22Rv1 (cell line): ENCODE measurements at regions not wholly inside any gene's neighbourhood (a gene's known extent, or its start where the extent isn't known, plus 50 kb on each side); places are given as distances from the start of the nearest gene placed in this dataset.
A peak's percentile ranks its signal among the peaks of the same experiment; 100 is the strongest.

Experiments
- H3K27ac ChIP-seq: fragments of 450-650 bp; 2 replicates; pipeline ENCODE4 v1.5.1; 2017
- ZFX ChIP-seq: fragments of 450-650 bp; IDR thresholded peaks from 2 replicates; pipeline ENCODE4 v1.6.1; 2017; ENCODE audit warnings: antibody characterized with exemption, borderline replicate concordance
- TF ChIP-seq, protein P1 (sequence below): fragments of 450-650 bp; IDR thresholded peaks from 2 replicates; pipeline ENCODE4 v1.5.1; 2017; ENCODE audit warnings: mild to moderate bottlenecking

DNA sequence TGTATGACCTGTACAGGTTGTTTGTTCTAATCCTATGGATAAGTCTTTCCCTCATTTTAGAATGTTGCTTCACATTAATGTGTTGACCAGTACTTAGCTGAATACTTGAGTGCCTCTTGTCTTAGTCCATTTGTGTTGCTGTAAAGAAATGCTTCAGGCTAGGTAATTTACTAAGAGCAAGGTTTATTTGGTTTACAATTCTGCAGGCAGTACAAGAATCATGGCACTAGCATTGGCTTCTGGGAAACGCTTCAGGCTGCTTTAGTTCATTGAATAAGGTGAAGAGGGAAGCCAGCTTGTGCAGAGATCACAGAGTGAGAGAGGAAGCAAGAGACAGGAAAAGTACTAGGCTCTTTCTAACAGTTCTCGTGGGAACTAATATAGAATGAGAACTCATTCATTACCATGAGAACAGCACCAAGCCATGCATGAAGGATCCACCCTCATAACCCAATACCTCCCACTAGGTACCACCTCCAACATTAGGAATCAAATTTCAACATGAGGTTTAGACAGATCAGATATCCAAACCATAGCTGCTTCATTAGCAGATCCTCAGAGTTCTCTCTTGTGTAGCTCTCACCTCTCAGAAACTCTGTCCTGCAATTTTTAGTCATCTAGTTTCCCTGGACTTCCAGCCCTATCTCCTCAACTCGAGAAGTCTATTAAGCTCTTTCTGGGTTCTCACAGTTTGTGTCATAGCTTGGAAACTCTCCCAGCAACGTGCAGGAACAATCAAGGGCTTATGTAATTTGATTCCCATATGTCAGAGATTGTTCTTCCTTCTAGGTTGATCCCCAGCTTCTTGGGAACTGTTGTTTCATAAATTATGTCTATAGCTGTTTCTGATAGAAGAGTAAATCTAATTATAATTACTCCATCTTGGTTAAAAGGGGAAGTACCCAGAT lies 2082.3 kb upstream of the CELF4 start:
- TF ChIP-seq ZFX, result no peak
- TF ChIP-seq, protein P1, sequence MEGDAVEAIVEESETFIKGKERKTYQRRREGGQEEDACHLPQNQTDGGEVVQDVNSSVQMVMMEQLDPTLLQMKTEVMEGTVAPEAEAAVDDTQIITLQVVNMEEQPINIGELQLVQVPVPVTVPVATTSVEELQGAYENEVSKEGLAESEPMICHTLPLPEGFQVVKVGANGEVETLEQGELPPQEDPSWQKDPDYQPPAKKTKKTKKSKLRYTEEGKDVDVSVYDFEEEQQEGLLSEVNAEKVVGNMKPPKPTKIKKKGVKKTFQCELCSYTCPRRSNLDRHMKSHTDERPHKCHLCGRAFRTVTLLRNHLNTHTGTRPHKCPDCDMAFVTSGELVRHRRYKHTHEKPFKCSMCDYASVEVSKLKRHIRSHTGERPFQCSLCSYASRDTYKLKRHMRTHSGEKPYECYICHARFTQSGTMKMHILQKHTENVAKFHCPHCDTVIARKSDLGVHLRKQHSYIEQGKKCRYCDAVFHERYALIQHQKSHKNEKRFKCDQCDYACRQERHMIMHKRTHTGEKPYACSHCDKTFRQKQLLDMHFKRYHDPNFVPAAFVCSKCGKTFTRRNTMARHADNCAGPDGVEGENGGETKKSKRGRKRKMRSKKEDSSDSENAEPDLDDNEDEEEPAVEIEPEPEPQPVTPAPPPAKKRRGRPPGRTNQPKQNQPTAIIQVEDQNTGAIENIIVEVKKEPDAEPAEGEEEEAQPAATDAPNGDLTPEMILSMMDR, result no peak
- peak overlapping the region; percentile 68 for H3K27ac ChIP-seq

DNA sequence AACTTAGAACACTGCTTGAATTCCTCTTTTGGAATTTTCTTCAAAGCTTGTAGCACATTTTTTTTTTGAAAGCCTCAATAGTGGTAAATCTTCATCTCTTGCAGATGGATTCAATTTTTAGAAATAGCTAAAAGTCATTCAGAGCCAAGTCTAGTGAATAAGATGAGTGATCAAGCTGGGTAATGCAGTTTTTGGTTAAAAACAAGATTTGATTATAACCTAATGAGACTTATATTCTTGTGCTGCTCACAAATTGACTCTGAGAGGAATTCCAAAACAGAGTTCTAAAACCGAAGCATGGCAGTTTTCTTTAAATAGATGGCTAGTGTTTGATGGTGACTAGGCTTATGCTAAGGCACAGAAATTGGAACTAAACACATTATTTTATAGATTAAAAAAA lies 2072.6 kb upstream of the CELF4 start:
- TF ChIP-seq ZFX, result no peak
- TF ChIP-seq, protein P1, result no peak
- no peak overlapping the region for H3K27ac ChIP-seq

DNA sequence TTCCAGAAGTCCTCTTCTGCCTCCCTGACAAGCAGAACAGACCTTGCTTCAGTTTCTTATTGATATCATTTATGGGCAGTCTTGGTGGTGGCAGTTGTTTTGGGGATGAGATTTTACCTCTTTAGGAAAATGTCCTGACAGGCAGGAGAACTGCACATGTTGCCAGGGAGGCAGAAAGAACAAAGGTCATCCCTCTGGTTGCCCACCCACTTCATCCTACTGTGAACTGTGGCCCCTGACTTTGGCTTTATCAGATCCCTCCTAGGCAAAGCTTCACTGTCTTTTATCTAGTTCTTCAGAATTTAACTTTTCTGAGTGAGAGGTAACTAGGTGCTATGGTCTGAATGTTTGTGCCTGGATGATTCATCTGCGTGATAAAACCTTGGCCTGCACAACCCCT lies 2071.3 kb upstream of the CELF4 start:
- H3K27ac ChIP-seq, result no peak overlapping the region
- no peak for TF ChIP-seq ZFX
- TF ChIP-seq, protein P1, result no peak

DNA sequence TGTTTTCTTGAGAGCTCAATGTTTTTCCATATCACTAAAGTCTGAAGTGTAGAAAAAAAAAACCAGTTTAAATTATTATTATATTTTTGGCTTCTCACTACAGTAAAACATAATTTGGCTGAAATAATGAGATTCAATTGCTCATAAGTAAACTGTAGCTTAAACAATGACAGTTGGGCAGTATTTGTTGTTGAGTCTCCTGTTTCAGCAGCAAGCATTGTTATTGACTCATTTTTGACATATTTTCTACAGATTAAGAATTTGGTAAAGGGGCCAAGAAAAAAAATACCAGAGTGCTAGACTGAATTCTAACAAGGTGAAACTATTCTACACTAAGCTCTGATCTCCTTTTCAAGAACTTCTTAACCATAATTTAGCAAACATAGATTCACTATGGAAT lies 2070.4 kb upstream of the CELF4 start:
- no peak overlapping the region for H3K27ac ChIP-seq
- no peak for TF ChIP-seq ZFX

DNA sequence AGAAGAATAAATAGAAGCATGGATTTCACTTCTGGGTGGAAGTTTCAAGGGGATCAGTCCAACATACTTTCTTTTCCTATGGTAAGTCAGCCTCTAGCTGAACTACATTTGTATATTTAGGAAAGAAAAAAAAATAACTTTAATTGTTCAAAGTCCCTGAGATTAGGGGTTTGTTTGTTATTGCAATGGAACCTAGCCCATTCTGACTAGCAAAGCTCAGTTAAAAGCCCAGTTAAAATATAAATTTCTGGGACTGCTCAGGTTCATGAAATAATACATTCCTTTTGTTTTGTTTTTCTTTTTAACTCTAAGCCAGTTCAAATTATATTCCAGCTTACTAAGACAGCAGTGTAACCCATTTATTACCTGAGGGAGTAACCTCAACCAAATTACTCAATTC lies 2069.6 kb upstream of the CELF4 start:
- no peak for TF ChIP-seq ZFX
- TF ChIP-seq, protein P1, result no peak
- no peak overlapping the region for H3K27ac ChIP-seq

DNA sequence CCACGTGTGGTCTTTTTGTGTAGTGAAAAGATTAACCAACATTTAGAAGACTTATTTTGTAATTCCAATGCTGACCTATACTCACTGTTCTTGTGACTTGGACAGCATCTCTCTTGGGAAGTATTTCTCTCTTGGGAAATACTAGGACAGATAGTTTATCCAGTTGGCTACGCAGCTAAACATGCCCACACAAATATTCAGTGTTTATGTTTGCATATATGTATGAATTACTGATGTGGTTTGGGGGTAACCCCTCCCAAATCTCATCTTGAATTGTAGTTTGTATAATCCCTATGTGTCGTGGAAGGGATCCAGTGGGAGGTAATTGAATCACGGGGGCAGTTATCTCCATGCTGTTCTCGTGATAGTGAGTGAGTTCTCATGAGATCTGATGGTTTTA lies 2062.3 kb upstream of the CELF4 start:
- TF ChIP-seq ZFX, result no peak
- TF ChIP-seq, protein P1, result no peak

DNA sequence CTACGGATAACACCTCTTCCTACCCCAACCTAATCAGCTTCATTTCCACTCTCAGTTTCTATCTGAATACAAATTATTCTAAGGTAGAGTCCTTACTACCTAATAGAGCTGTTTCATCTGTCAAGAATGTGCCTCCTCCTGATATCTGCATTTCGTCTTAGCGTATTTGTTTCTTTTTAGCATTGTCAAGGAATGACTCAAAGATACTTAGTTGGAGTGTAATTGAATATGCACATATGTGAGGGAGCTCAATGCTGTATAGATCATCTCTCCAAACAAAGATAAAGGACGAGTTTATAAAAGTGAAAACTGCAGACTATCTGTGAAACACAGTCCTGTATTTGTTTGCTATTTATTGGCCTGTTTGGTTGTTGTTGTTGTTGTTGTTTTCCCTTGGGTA lies 2059.4 kb upstream of the CELF4 start:
- H3K27ac ChIP-seq, result no peak overlapping the region
- TF ChIP-seq, protein P1, result no peak
- TF ChIP-seq ZFX, result no peak

More for the DNA sequence above, 2062.3 kb upstream of the CELF4 start:
- no peak overlapping the region for H3K27ac ChIP-seq

DNA sequence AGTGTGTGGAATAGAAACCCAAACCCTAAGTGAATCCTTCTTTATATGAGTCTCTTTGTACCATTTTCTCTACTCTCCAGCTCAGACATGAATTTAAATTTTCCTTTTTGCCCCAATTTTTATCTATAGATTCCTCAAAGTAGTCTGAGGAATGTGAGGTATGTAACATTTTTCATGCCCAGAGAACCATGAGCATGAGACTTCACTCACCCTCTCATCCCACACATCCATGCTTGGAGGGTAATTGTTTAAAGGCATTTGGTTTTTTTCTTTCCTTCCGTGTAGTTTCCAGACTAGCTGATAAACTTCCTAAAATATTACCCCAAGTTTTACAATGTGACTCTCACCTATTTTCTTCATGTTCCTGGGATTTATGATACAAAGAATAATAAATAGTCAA lies 2056.8 kb upstream of the CELF4 start:
- TF ChIP-seq, protein P1, result no peak
- no peak for TF ChIP-seq ZFX

More for the DNA sequence above, 2056.8 kb upstream of the CELF4 start:
- no peak overlapping the region for H3K27ac ChIP-seq
